ENCODE measurements at regions not wholly inside any gene's neighbourhood (a gene's known extent, or its start where the extent isn't known, plus 50 kb on each side); places are given as distances from the start of the nearest gene placed in this dataset.

DNA sequence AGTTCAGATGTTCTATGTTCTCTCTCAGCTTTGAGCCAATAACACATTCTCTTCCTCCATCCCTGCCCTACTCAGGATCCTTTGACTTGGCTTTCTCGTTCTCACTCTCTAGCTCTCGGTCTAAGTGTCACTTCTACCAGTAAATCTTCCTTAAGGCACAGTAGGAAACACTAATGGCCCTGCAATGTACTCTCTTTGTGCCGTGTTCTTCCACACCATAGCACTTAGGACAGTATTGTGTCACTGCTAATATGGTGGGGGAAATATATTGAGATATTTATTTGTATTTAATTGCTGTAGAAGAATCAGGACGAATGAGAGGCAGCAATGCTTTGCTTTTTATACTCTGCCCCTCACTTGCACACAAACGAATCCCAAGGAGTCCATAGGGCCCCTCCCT is 493.1 kb downstream of the SHISA9 start:
- DNase-seq: no peak

DNA sequence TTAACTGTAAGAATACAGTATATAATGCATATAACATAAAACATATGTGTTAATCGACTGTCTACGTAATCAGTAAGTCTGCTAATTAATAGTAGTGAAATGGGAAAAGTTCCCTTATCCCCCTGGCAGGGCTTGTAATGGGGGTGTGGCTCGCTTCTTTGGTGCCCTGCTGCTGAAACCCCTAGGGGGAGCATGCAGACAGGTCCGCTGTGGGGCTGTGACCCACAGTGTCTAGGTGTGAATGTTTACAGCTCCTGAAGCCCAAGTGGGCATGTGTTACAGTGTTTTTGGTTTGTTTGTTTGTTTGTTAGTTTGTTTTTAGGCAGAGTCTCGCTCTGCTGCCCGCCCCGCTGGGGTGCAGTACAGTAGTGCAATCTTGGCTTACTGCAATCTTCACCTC is 495.7 kb downstream of the SHISA9 start:
- DNase-seq: no peak

DNA sequence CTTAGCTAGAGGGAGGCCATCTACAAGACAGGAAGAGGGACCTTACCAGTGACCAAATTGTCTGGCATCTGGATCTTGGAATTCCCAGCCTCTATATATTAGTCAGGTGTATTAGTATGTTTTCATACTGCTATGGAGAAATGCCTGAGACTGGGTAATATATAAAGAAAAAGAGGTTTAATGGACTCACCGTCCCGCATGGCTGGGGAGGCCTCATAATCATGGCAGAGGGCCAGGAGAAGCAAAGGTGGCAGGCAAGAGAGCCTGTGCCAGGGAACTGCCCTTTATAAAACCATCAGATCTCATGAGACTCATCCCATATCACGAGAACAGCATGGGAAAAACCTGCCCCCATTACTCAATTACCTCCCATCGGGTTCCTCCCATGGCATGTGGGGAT is 500.2 kb downstream of the SHISA9 start:
- DNase-seq: no peak

GRCh38 chr16:13402601-13403000 is 501.2 kb downstream of the SHISA9 start:
- no peak for DNase-seq

- DNase-seq: no peak
Observed at GRCh38 chr16:13403326-13403725, 501.9 kb downstream of the SHISA9 start.

GRCh38 chr16:13414154-13414553 is 505.8 kb upstream of the ERCC4 start:
- no peak for DNase-seq

DNA sequence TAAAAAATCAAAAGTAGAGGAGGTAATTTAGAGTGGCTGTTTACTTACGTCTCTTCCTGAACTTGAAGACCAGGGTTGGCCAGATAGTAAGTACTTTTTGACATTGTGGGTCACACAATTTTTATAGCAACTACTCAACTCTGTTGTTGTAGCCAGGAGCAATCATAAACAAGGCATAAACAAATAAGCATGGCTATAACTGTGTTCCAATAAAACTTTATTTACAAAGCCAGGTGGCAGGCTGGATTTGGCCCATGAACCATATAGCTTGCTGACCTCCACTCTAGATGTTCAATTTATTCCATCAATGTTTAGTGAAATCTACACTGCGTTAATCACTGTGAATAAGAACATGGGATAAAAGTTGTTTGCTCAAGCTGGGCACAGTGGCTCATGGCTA is 500.4 kb upstream of the ERCC4 start:
- DNase-seq: no peak

GRCh38 chr16:13421726-13422125 is 498.2 kb upstream of the ERCC4 start:
- no peak for DNase-seq

DNA sequence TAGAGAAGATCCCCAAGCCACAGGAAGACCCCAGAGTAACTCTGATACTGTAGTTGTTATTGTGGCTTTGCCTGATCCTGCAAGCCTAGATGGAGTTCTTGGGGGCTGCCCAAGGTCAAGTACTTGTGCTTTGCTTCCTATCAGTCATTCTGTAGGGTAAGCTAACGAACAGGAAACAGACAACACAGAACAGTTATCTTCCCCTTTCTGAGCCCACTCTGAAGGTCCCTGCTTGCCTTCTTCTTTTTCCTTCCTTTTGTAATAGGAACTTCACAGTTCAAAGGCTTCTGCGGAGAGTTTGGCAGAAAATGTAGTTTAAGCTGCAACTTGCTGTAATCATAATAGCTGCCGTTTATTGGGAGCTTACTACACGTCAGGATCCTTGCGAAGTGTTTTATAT is 494.1 kb upstream of the ERCC4 start:
- no peak for DNase-seq

- DNase-seq: no peak
Observed at GRCh38 chr16:13426269-13426668, 493.7 kb upstream of the ERCC4 start.

DNA sequence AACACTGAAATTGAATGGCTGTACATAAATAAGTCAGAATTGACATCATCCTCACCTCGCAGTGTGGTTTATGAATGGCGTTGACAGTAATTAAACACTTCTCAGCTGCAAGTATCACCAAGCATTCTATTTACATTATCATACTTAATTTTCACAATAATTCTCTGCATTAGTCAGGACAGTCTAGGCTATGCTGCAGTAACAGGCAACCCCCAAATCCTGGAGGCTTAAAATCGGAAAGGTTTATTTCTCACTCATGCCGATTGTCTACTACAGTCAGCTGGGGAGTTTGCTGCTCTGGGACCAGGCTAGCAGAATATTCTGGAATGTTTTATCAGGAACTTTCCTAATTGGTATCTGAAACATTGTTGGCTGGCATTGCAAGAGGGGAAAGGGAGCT is 493.2 kb upstream of the ERCC4 start:
- no peak for DNase-seq

- DNase-seq: no peak
Observed at GRCh38 chr16:13427943-13428342, 492.0 kb upstream of the ERCC4 start.

DNA sequence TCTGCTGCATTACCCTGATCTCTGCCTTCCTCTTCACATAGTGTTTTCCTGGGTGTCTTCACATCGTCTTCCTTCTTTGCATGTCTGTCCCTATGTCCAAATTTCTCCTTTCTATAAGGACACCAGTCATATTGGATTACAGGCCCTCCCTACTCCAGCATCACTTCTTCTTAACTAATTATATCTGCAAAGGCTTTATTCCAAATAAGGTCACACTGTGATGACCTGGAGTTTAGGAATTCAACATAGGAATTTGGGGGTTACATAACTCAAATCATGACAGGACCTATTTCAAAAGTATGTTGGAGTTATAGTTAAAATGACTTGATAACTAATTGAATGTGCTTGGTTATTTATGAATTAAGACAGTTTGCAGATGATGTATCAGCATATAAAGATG is 490.5 kb upstream of the ERCC4 start:
- DNase-seq: no peak

DNA sequence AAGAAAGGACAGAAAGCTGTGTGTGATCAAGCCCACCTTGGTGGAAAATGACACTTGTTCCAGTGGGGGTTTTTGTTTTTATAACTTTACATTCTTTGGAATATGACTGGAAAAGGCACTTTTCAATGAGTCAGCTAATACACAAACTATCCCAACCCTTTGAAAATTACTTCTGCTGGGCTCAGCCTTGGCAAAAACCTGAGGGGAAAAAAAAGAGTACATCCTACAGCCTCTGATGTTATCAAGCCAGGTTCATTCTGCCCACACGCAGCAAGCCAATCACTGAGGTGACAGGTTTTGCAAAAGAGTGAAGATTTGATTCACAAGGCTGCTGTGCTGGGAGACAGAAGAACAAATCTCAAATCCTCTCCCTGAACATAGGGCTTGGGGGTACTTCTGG is 484.5 kb upstream of the ERCC4 start:
- DNase-seq: no peak

GRCh38 chr16:13435873-13436474 is 484.0 kb upstream of the ERCC4 start:
- DNase-seq: no peak

DNA sequence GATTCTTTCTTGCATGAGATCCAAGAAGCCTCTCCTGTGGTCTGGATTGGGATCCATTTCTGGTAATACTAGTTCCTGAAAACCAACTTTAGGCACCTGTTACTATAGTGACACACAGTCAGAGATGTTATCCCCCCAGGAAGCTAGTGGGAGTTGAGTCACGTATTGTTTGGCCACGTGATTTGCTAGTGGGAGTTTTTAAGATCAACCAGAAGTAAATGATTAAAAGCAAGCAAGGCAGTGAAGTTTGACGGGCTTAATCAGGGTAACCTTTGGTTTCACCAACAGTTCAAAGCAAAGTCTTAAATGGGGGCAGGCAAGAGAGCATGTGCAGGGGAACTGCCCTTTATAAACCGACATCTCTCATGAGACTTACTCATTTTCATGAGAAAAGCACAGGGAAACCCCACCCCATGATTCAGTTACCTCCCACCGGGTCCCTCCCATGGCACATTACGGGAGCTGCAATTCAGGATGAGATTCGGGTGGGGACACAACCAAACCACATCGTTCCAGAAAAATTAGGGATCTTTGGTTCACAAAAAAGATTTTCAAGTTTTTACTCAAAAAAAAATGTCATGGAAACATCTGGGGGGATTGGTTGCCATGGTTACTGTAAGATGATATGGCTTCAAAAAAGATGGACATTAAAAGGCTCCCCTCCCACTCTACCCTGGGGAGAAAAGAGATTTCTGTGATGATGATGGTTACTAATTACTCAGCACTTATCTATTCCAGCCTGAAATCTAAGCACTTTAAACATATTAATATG is 483.1 kb upstream of the ERCC4 start:
- no peak for DNase-seq

- DNase-seq: no peak
Observed at GRCh38 chr16:13437413-13437795, 482.6 kb upstream of the ERCC4 start.

GRCh38 chr16:13438064-13438463 is 481.9 kb upstream of the ERCC4 start:
- DNase-seq: no peak

DNA sequence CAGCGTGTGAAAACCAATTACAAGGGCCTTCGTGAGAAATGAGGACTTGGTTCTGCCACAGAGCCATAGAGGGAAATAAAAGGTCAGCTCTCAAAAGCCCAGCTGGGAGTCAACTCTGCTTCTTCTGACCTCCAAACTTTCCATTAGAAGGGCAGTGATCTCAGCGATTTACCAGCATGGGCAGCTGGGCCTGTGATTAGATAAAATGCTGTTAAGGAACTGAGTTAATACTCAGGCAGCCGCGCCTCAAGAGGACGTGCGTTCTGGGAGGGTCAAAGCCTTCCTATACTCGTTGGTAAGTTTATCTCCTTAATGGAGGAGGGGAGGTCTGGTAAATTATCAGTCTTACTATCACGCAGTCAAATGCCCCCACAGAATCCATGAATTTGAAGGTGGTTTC is 480.2 kb upstream of the ERCC4 start:
- DNase-seq: no peak

GRCh38 chr16:13441675-13442074 is 478.3 kb upstream of the ERCC4 start:
- DNase-seq: no peak

GRCh38 chr16:13448346-13448745 is 471.6 kb upstream of the ERCC4 start:
- no peak for DNase-seq

- DNase-seq: no peak
Observed at GRCh38 chr16:13453325-13453724, 466.6 kb upstream of the ERCC4 start.

GRCh38 chr16:13453938-13454553 is 465.9 kb upstream of the ERCC4 start:
- DNase-seq: no peak

- DNase-seq: no peak
Observed at GRCh38 chr16:13463619-13464018, 456.3 kb upstream of the ERCC4 start.

- DNase-seq: no peak
Observed at GRCh38 chr16:13471036-13471435, 448.9 kb upstream of the ERCC4 start.

Data from NCI-H1048 (cell line).